Hepatocyte (in vitro differentiated cells): ENCODE measurements at regions not wholly inside any gene's neighbourhood (a gene's known extent, or its start where the extent isn't known, plus 50 kb on each side); places are given as distances from the start of the nearest gene placed in this dataset.

Source experiments
- CTCF ChIP-seq: fragments of 200-600 bp; sonication (generic); IDR thresholded peaks from 2 replicates; pipeline ENCODE4 v1.5.1; 2016; ENCODE audit warnings: antibody characterized with exemption, mild to moderate bottlenecking; ENCODE audit not compliant: poor library complexity
- EZH2 ChIP-seq: fragments of 200-600 bp; sonication (generic); IDR thresholded peaks from 2 replicates; pipeline ENCODE4 v1.6.1; 2016; ENCODE audit warnings: antibody characterized with exemption, mild to moderate bottlenecking, borderline replicate concordance
- EZH2phosphoT487 ChIP-seq: fragments of 200-600 bp; sonication (generic); IDR thresholded peaks from one replicate; pipeline ENCODE4 v1.6.1; 2018; ENCODE audit warnings: antibody characterized with exemption, mild to moderate bottlenecking, low read depth, moderate library complexity; ENCODE audit not compliant: unreplicated experiment, severe bottlenecking

GRCh38 chr4:93912146-93912545 lies 83.6 kb downstream of the ATOH1 start:
- no peak for TF ChIP-seq CTCF
- TF ChIP-seq EZH2phosphoT487, result no peak
- TF ChIP-seq EZH2, result no peak
